ENCODE measurements at regions not wholly inside any gene's neighbourhood (a gene's known extent, or its start where the extent isn't known, plus 50 kb on each side); places are given as distances from the start of the nearest gene placed in this dataset.

GRCh38 chr17:79412886-79413390 is 197.9 kb downstream of the RBFOX3 start:
- TF ChIP-seq EZH2 (IDR thresholded peaks at IDR 0.05; ENCODE audit: insufficient read depth, poor library complexity, severe bottlenecking) (no peak), EZH2phosphoT487 (IDR thresholded peaks at IDR 0.05; ENCODE audit: insufficient read depth, low read depth) (no peak)

Measured in GM23248 (cell line).